ENCODE measurements at regions not wholly inside any gene's neighbourhood (a gene's known extent, or its start where the extent isn't known, plus 50 kb on each side); places are given as distances from the start of the nearest gene placed in this dataset.

DNA sequence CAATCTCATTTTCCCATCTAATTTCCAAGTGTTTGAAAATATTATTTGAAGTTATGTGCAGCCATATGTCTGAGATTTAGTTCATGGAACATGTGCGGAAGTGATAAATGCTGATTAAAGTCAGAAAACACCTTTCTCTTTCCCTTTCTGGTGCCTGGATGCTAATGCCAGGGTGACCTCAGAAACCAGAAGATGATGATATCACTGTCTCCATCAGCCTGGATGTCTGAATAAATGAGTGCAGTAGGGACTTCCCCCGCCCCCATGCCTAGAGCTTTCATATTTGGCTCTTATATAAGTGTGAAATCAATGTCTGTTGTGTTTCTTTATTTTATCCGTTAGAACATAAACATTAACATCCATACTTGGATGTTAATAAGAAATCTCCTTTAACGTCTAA lies 261.9 kb upstream of the LRIG3 start:
- H3K9me3 ChIP-seq (ENCODE audit: low read length) = no peaks in the 10 kb centered on the region
- no peak overlapping the region for H3K4me3 ChIP-seq (ENCODE audit: low read depth, low read length, poor library complexity, severe bottlenecking)
- H3F3A ChIP-seq (ENCODE audit: insufficient read depth, low read length) = no peaks in the 10 kb centered on the region
- H3K4me2 ChIP-seq (ENCODE audit: low read length) = no peak overlapping the region
- H2AFZ ChIP-seq (ENCODE audit: low read length) = no peak overlapping the region
- no peaks in the 10 kb centered on the region for H4K20me1 ChIP-seq (ENCODE audit: insufficient read depth, low read length)
- TF ChIP-seq, protein P1, sequence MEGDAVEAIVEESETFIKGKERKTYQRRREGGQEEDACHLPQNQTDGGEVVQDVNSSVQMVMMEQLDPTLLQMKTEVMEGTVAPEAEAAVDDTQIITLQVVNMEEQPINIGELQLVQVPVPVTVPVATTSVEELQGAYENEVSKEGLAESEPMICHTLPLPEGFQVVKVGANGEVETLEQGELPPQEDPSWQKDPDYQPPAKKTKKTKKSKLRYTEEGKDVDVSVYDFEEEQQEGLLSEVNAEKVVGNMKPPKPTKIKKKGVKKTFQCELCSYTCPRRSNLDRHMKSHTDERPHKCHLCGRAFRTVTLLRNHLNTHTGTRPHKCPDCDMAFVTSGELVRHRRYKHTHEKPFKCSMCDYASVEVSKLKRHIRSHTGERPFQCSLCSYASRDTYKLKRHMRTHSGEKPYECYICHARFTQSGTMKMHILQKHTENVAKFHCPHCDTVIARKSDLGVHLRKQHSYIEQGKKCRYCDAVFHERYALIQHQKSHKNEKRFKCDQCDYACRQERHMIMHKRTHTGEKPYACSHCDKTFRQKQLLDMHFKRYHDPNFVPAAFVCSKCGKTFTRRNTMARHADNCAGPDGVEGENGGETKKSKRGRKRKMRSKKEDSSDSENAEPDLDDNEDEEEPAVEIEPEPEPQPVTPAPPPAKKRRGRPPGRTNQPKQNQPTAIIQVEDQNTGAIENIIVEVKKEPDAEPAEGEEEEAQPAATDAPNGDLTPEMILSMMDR (IDR thresholded peaks at IDR 0.05; ENCODE audit: low read length) = no peak
- TF ChIP-seq EZH2 (IDR thresholded peaks at IDR 0.05; ENCODE audit: borderline replicate concordance, low read length) = no peak
- H3K36me3 ChIP-seq (ENCODE audit: insufficient read depth, low read length) = no peaks in the 10 kb centered on the region
- H3K27ac ChIP-seq (ENCODE audit: low read depth, low read length, poor library complexity, severe bottlenecking) = no peak overlapping the region
- H3K4me1 ChIP-seq (ENCODE audit: insufficient read depth, low read length, severe bottlenecking) = no peaks in the 10 kb centered on the region
- no peaks in the 10 kb centered on the region for H3K9me2 ChIP-seq (ENCODE audit: low read depth, low read length)
- no peak overlapping the region for H3K9ac ChIP-seq (ENCODE audit: low read length)
- no peaks in the 10 kb centered on the region for H3K79me2 ChIP-seq (ENCODE audit: insufficient read depth, low read length)
- H3K27me3 ChIP-seq (ENCODE audit: insufficient read depth, low read length) = no peaks in the 10 kb centered on the region

DNA sequence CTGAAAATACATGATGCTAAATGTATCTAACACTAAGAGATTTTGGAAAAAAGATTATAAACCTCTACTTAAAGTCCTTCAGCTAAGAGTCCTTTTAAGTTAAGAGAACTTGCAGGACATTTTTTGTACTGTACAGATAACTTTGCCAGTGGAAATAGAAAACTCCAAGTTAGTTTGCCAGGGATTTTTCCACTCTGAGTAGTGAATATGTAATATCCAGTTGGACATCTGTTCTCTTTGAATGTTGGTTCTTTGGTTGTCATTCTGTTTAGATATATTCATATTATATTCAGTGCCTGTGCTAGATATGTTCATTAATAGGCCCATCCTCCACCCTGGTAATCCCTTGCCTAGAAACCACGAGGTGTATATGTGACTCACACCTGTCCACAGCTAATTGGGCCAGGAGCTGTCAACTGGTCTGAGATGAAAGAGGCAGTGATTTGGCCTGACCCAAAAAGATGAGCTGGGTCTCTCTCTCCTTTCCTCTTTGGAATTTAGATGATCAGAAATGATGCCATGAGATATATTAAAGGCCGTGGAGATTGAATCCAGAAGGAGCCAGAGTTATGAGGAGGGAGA lies 261.0 kb upstream of the LRIG3 start:
- Histone ChIP-seq H3K4me3 (ENCODE audit: low read depth, low read length, poor library complexity, severe bottlenecking) (no peak overlapping the region), H3K9me2 (ENCODE audit: low read depth, low read length) (no peaks in the 10 kb centered on the region), H3K79me2 (ENCODE audit: insufficient read depth, low read length) (no peaks in the 10 kb centered on the region), H3K9ac (ENCODE audit: low read length) (no peak overlapping the region), H3K4me2 (ENCODE audit: low read length) (no peak overlapping the region), H3K4me1 (ENCODE audit: insufficient read depth, low read length, severe bottlenecking) (no peaks in the 10 kb centered on the region), H2AFZ (ENCODE audit: low read length) (no peak overlapping the region), H3K27me3 (ENCODE audit: insufficient read depth, low read length) (no peaks in the 10 kb centered on the region), H4K20me1 (ENCODE audit: insufficient read depth, low read length) (no peaks in the 10 kb centered on the region), H3K27ac (ENCODE audit: low read depth, low read length, poor library complexity, severe bottlenecking) (no peak overlapping the region), H3F3A (ENCODE audit: insufficient read depth, low read length) (no peaks in the 10 kb centered on the region), H3K9me3 (ENCODE audit: low read length) (no peaks in the 10 kb centered on the region), H3K36me3 (ENCODE audit: insufficient read depth, low read length) (no peaks in the 10 kb centered on the region)
- TF ChIP-seq, protein P1 (IDR thresholded peaks at IDR 0.05; ENCODE audit: low read length) = no peak
- no peak for TF ChIP-seq EZH2 (IDR thresholded peaks at IDR 0.05; ENCODE audit: borderline replicate concordance, low read length)

DNA sequence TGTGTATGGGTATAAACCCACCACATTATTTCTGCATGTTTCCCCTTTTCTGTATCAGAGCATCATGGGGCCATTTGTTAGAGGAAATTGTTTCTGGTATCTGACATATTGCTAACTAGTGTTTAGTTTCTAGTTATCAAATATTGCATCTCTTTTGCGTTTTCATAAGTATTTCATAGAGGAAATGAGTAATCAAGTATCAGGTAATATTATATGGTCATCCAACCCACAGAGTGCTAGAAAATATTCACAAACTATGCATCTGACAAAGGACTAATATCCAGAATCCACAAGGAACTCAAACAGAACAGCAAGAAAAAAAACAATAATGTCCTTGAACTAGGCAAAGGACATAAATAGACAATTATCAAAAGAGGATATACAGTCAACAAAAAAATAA lies 258.9 kb upstream of the LRIG3 start:
- H3F3A ChIP-seq (ENCODE audit: insufficient read depth, low read length) = no peaks in the 10 kb centered on the region
- no peak for TF ChIP-seq EZH2 (IDR thresholded peaks at IDR 0.05; ENCODE audit: borderline replicate concordance, low read length)
- TF ChIP-seq, protein P1 (IDR thresholded peaks at IDR 0.05; ENCODE audit: low read length) = no peak
- no peaks in the 10 kb centered on the region for H4K20me1 ChIP-seq (ENCODE audit: insufficient read depth, low read length)
- no peaks in the 10 kb centered on the region for H3K27me3 ChIP-seq (ENCODE audit: insufficient read depth, low read length)
- H3K4me2 ChIP-seq (ENCODE audit: low read length) = no peak overlapping the region
- no peaks in the 10 kb centered on the region for H3K9me2 ChIP-seq (ENCODE audit: low read depth, low read length)
- no peak overlapping the region for H3K9ac ChIP-seq (ENCODE audit: low read length)
- H3K79me2 ChIP-seq (ENCODE audit: insufficient read depth, low read length) = no peaks in the 10 kb centered on the region
- no peak overlapping the region for H2AFZ ChIP-seq (ENCODE audit: low read length)
- no peak overlapping the region for H3K4me3 ChIP-seq (ENCODE audit: low read depth, low read length, poor library complexity, severe bottlenecking)
- no peaks in the 10 kb centered on the region for H3K4me1 ChIP-seq (ENCODE audit: insufficient read depth, low read length, severe bottlenecking)
- H3K27ac ChIP-seq (ENCODE audit: low read depth, low read length, poor library complexity, severe bottlenecking) = no peak overlapping the region
- no peaks in the 10 kb centered on the region for H3K36me3 ChIP-seq (ENCODE audit: insufficient read depth, low read length)
- H3K9me3 ChIP-seq (ENCODE audit: low read length) = no peaks in the 10 kb centered on the region

All from OCI-LY1 (cell line).